Fibroblast of pulmonary artery (primary cell): ENCODE measurements at regions not wholly inside any gene's neighbourhood (a gene's known extent, or its start where the extent isn't known, plus 50 kb on each side); places are given as distances from the start of the nearest gene placed in this dataset.

Experiments
- DNase-seq: peaks from one replicate; pipeline ENCODE4 v3.0.0-alpha.2; 2010; ENCODE audit warnings: low read depth
- H3K4me3 ChIP-seq: replicated peaks from 2 replicates; pipeline ENCODE4 v1.5.1; 2011; ENCODE audit warnings: low read depth, mild to moderate bottlenecking, control low read depth, low read length, moderate library complexity
- CTCF ChIP-seq: IDR thresholded peaks from 2 replicates; pipeline ENCODE4 v1.5.1; 2011; ENCODE audit warnings: mild to moderate bottlenecking, control low read depth, low read length, inconsistent platforms; ENCODE audit errors: missing control alignments

GRCh38 chr1:38538834-38539233, 320.7 kb downstream of the RRAGC start:
- TF ChIP-seq CTCF, result no peak
- no peak for DNase-seq
- no peak overlapping the region for H3K4me3 ChIP-seq

GRCh38 chr1:38536089-38536488, 323.5 kb downstream of the RRAGC start:
- DNase-seq, result no peak
- TF ChIP-seq CTCF, result no peak
- no peak overlapping the region for H3K4me3 ChIP-seq

- no peak for TF ChIP-seq CTCF
- H3K4me3 ChIP-seq, result no peak overlapping the region
- DNase-seq, result no peak
Observed at GRCh38 chr1:38534473-38534823, 325.1 kb downstream of the RRAGC start.

GRCh38 chr1:38533772-38534472, 325.6 kb downstream of the RRAGC start:
- no peak overlapping the region for H3K4me3 ChIP-seq
- DNase-seq, result no peak
- TF ChIP-seq CTCF, result no peak

- DNase-seq, result no peak
- no peak overlapping the region for H3K4me3 ChIP-seq
- no peak for TF ChIP-seq CTCF
Observed at GRCh38 chr1:38530957-38531356, 328.6 kb downstream of the RRAGC start.

GRCh38 chr1:38529946-38530345, 329.6 kb downstream of the RRAGC start:
- TF ChIP-seq CTCF, result no peak
- DNase-seq, result no peak
- H3K4me3 ChIP-seq, result no peak overlapping the region

- no peak for DNase-seq
- no peak for TF ChIP-seq CTCF
- H3K4me3 ChIP-seq, result no peak overlapping the region
Observed at GRCh38 chr1:38529391-38529790, 330.2 kb downstream of the RRAGC start.
